ENCODE measurements at regions not wholly inside any gene's neighbourhood (a gene's known extent, or its start where the extent isn't known, plus 50 kb on each side); places are given as distances from the start of the nearest gene placed in this dataset.
"Not testable (repeated sequence)": the region's sequence is repeated elsewhere in the genome, so short reads cannot be mapped to it uniquely, and the experiment has no call there.

- H3K36me3 ChIP-seq (replicated peaks in 1 of 2; ENCODE audit: control insufficient read depth in 1 of 2, insufficient read depth in 2 of 2, low read length in 2 of 2): no peaks in the 10 kb centered on the region
- H3K4me1 Mint-ChIP-seq: no peaks in the 10 kb centered on the region
- no peaks in the 10 kb centered on the region for H3K27me3 ChIP-seq (ENCODE audit: control insufficient read depth in 2 of 2, insufficient read depth in 2 of 2, low read length in 2 of 2)
- no peak overlapping the region for H3K27ac ChIP-seq (ENCODE audit: low read depth in 1 of 2, low read length in 2 of 2)
- H3K4me3 Mint-ChIP-seq: no peak overlapping the region
- H4K20me1 ChIP-seq (ENCODE audit: insufficient read depth, low read length): no peaks in the 10 kb centered on the region
- no peak overlapping the region for H3K4me2 ChIP-seq (replicated peaks; ENCODE audit: extremely low read depth, low read length, poor library complexity, severe bottlenecking)
- intact Hi-C loops (cut with micrococcal nuclease): no loop called here
- no peak overlapping the region for H2AFZ ChIP-seq (ENCODE audit: insufficient read depth, low read depth, low read length, poor library complexity, severe bottlenecking)
- no peak for DNase-seq
- H3K9ac ChIP-seq (ENCODE audit: insufficient read depth, low read length, poor library complexity, severe bottlenecking): no peak overlapping the region
- no peaks in the 10 kb centered on the region for H3K79me2 ChIP-seq (ENCODE audit: insufficient read depth, low read length)
- peaks cover 4 to 30% (median 12%) of the 10 kb centered on the region in 7 donors for H3K9me3 Mint-ChIP-seq
- no peak overlapping the region for H3K4me3 ChIP-seq (replicated peaks in 1 of 3; ENCODE audit: low read depth in 2 of 3, low read length in 3 of 3)
- peaks cover 18% of the 10 kb centered on the region in 2 donors for H3K9me3 ChIP-seq (replicated peaks in 1 of 2; ENCODE audit: control insufficient read depth in 1 of 2, insufficient read depth in 1 of 2, low read length in 2 of 2)
- H3K36me3 Mint-ChIP-seq: no peaks in the 10 kb centered on the region
- no peak for TF ChIP-seq CTCF (IDR thresholded peaks at IDR 0.05)
- peaks cover 0 to 3% (median 0%) of the 10 kb centered on the region in 3 donors for H3K27me3 Mint-ChIP-seq (ENCODE audit: low read depth in 3 of 3)
- WGBS (ENCODE audit: insufficient coverage): 100% methylated on average over 1 of the region's 1 CpG
- no peak overlapping the region for H3K27ac Mint-ChIP-seq
- H3K4me1 ChIP-seq (ENCODE audit: control insufficient read depth in 1 of 2, insufficient read depth in 2 of 2, low read length in 2 of 2): no peaks in the 10 kb centered on the region
Observed at GRCh38 chr11:38640854-38641253, 2042.8 kb upstream of the RAG2 start.

- TF ChIP-seq CTCF (IDR thresholded peaks at IDR 0.05): no peak
- Mint-ChIP-seq H3K27ac (no peak overlapping the region), H3K4me1 (no peaks in the 10 kb centered on the region), H3K36me3 (no peaks in the 10 kb centered on the region), H3K9me3 (peaks cover 0 to 16% (median 6%) of the 10 kb centered on the region in 7 donors), H3K27me3 (ENCODE audit: low read depth in 3 of 3) (no peaks in the 10 kb centered on the region), H3K4me3 (no peak overlapping the region)
- no peak overlapping the region for H3K27ac ChIP-seq (ENCODE audit: low read depth in 1 of 2, low read length in 2 of 2)
- no peaks in the 10 kb centered on the region for H4K20me1 ChIP-seq (ENCODE audit: insufficient read depth, low read length)
- no peaks in the 10 kb centered on the region for H3K79me2 ChIP-seq (ENCODE audit: insufficient read depth, low read length)
- no peaks in the 10 kb centered on the region for H3K27me3 ChIP-seq (ENCODE audit: control insufficient read depth in 2 of 2, insufficient read depth in 2 of 2, low read length in 2 of 2)
- no peak overlapping the region for H3K4me2 ChIP-seq (replicated peaks; ENCODE audit: extremely low read depth, low read length, poor library complexity, severe bottlenecking)
- no peak overlapping the region for H3K9ac ChIP-seq (ENCODE audit: insufficient read depth, low read length, poor library complexity, severe bottlenecking)
- no peaks in the 10 kb centered on the region for H3K9me3 ChIP-seq (replicated peaks in 1 of 2; ENCODE audit: control insufficient read depth in 1 of 2, insufficient read depth in 1 of 2, low read length in 2 of 2)
- no peaks in the 10 kb centered on the region for H3K36me3 ChIP-seq (replicated peaks in 1 of 2; ENCODE audit: control insufficient read depth in 1 of 2, insufficient read depth in 2 of 2, low read length in 2 of 2)
- H2AFZ ChIP-seq (ENCODE audit: insufficient read depth, low read depth, low read length, poor library complexity, severe bottlenecking): no peak overlapping the region
- DNase-seq: no peak
- intact Hi-C loops (cut with micrococcal nuclease): no loop called here
- H3K4me1 ChIP-seq (ENCODE audit: control insufficient read depth in 1 of 2, insufficient read depth in 2 of 2, low read length in 2 of 2): no peaks in the 10 kb centered on the region
- no peak overlapping the region for H3K4me3 ChIP-seq (replicated peaks in 1 of 3; ENCODE audit: low read depth in 2 of 3, low read length in 3 of 3)
Observed at GRCh38 chr11:38612701-38613100, 2014.7 kb upstream of the RAG2 start.

- H3K27ac ChIP-seq (ENCODE audit: low read depth in 1 of 2, low read length in 2 of 2); H3K27me3 ChIP-seq (ENCODE audit: control insufficient read depth in 2 of 2, insufficient read depth in 2 of 2, low read length in 2 of 2); H3K4me1 ChIP-seq (ENCODE audit: control insufficient read depth in 1 of 2, insufficient read depth in 2 of 2, low read length in 2 of 2); H3K4me2 ChIP-seq (replicated peaks; ENCODE audit: extremely low read depth, low read length, poor library complexity, severe bottlenecking); H3K4me3 Mint-ChIP-seq; H3K27me3 Mint-ChIP-seq (ENCODE audit: low read depth in 3 of 3); H3K4me3 ChIP-seq (replicated peaks in 1 of 3; ENCODE audit: low read depth in 2 of 3, low read length in 3 of 3); H3K27ac Mint-ChIP-seq; intact Hi-C loops (cut with micrococcal nuclease); H2AFZ ChIP-seq (ENCODE audit: insufficient read depth, low read depth, low read length, poor library complexity, severe bottlenecking); H3K79me2 ChIP-seq (ENCODE audit: insufficient read depth, low read length); H3K9ac ChIP-seq (ENCODE audit: insufficient read depth, low read length, poor library complexity, severe bottlenecking); H4K20me1 ChIP-seq (ENCODE audit: insufficient read depth, low read length); H3K36me3 Mint-ChIP-seq; DNase-seq; H3K4me1 Mint-ChIP-seq; H3K36me3 ChIP-seq (replicated peaks in 1 of 2; ENCODE audit: control insufficient read depth in 1 of 2, insufficient read depth in 2 of 2, low read length in 2 of 2): not testable (repeated sequence)
- no CpG with 5 or more reads among the region's 2 CpGs for WGBS (ENCODE audit: insufficient coverage)
- H3K9me3 Mint-ChIP-seq: peaks cover 8 to 36% (median 19%) of the 10 kb centered on the region in 7 donors
- H3K9me3 ChIP-seq (replicated peaks in 1 of 2; ENCODE audit: control insufficient read depth in 1 of 2, insufficient read depth in 1 of 2, low read length in 2 of 2): peaks cover 14 to 28% of the 10 kb centered on the region in 2 donors
Observed at GRCh38 chr11:38601371-38601770, 2003.3 kb upstream of the RAG2 start.
